ENCODE measurements at regions not wholly inside any gene's neighbourhood (a gene's known extent, or its start where the extent isn't known, plus 50 kb on each side); places are given as distances from the start of the nearest gene placed in this dataset.

DNA sequence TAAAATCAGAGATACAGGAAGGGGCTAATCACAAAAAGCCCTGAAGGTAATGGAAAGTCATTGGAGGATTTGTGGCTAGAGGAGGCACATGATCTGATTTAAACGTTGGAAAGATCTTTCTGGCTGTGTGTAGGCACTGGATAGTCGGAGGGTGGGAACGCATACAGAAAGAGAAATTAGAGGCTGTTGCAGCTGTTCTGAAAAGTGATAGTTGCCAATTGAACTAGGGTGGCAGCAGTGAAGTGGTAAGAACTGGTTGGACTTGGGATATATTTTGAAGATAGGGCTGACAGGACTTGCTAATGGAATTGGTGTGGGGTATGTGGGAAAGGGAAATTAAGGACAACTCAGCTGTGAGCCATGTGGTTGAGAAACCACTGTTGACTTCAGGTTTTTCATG lies 223.6 kb downstream of the OGFRL1 start:
- no peak overlapping the region for H3K4me2 ChIP-seq (ENCODE audit: insufficient read depth, low read length)
- no peaks in the 10 kb centered on the region for H4K20me1 ChIP-seq (ENCODE audit: insufficient read depth, low read length)
- no peak overlapping the region for H3K27ac ChIP-seq (ENCODE audit: low read depth, low read length)
- H3K36me3 ChIP-seq (ENCODE audit: insufficient read depth, low read length), result no peaks in the 10 kb centered on the region
- H3K79me2 ChIP-seq (ENCODE audit: insufficient read depth, low read length), result no peaks in the 10 kb centered on the region
- H2AFZ ChIP-seq (ENCODE audit: low read length), result peak overlapping the region; percentile 21
- no peak overlapping the region for H3K4me3 ChIP-seq (ENCODE audit: insufficient read depth, low read length)
- DNase-seq (ENCODE audit: insufficient read length, low spot score, missing footprints), result no peak
- no peaks in the 10 kb centered on the region for H3K27me3 ChIP-seq (ENCODE audit: insufficient read depth, low read length)
- no peak for TF ChIP-seq CTCF (IDR thresholded peaks at IDR 0.05; ENCODE audit: extremely low read depth, low read depth, low read length)
- H3K4me1 ChIP-seq (ENCODE audit: insufficient read depth, low read length), result peaks cover 7% of the 10 kb centered on the region
- no peaks in the 10 kb centered on the region for H3K9me3 ChIP-seq (ENCODE audit: low read depth, low read length)

DNA sequence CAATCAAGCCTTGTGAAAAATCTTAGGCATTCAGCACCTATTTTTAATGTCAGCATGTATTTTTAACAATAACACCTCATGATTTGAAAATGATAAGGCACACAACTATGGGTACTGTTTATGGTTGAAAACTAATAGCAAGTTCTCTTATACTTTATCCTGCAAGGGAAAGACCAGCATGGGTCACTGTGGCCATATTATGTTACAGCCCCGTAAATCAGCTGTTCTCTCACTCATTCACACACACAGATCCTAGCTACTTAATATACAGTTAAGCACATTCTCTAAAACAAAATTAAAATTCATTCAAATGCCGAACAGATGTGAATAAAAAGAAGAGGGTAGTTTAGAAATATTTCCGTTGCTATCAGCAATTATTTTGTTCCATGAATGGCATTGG lies 224.4 kb downstream of the OGFRL1 start:
- Histone ChIP-seq H3K4me1 (ENCODE audit: insufficient read depth, low read length) (peaks cover 7% of the 10 kb centered on the region), H3K9me3 (ENCODE audit: low read depth, low read length) (no peaks in the 10 kb centered on the region), H3K36me3 (ENCODE audit: insufficient read depth, low read length) (no peaks in the 10 kb centered on the region), H3K27ac (ENCODE audit: low read depth, low read length) (no peak overlapping the region), H3K79me2 (ENCODE audit: insufficient read depth, low read length) (no peaks in the 10 kb centered on the region), H3K27me3 (ENCODE audit: insufficient read depth, low read length) (no peaks in the 10 kb centered on the region), H3K4me3 (ENCODE audit: insufficient read depth, low read length) (no peak overlapping the region), H4K20me1 (ENCODE audit: insufficient read depth, low read length) (no peaks in the 10 kb centered on the region), H2AFZ (ENCODE audit: low read length) (peak overlapping the region; percentile 52), H3K4me2 (ENCODE audit: insufficient read depth, low read length) (no peak overlapping the region)
- no peak for DNase-seq (ENCODE audit: insufficient read length, low spot score, missing footprints)
- no peak for TF ChIP-seq CTCF (IDR thresholded peaks at IDR 0.05; ENCODE audit: extremely low read depth, low read depth, low read length)

- H2AFZ ChIP-seq (ENCODE audit: low read length), result no peak overlapping the region
- no peak for TF ChIP-seq CTCF (IDR thresholded peaks at IDR 0.05; ENCODE audit: extremely low read depth, low read depth, low read length)
- H4K20me1 ChIP-seq (ENCODE audit: insufficient read depth, low read length), result no peaks in the 10 kb centered on the region
- H3K27me3 ChIP-seq (ENCODE audit: insufficient read depth, low read length), result peaks cover 15% of the 10 kb centered on the region
- no peak for DNase-seq (ENCODE audit: insufficient read length, low spot score, missing footprints)
- H3K4me2 ChIP-seq (ENCODE audit: insufficient read depth, low read length), result no peak overlapping the region
- no peaks in the 10 kb centered on the region for H3K79me2 ChIP-seq (ENCODE audit: insufficient read depth, low read length)
- H3K4me3 ChIP-seq (ENCODE audit: insufficient read depth, low read length), result no peak overlapping the region
- H3K9me3 ChIP-seq (ENCODE audit: low read depth, low read length), result no peaks in the 10 kb centered on the region
- no peaks in the 10 kb centered on the region for H3K36me3 ChIP-seq (ENCODE audit: insufficient read depth, low read length)
- H3K4me1 ChIP-seq (ENCODE audit: insufficient read depth, low read length), result peaks cover 4% of the 10 kb centered on the region
- no peak overlapping the region for H3K27ac ChIP-seq (ENCODE audit: low read depth, low read length)
Observed at GRCh38 chr6:71523548-71523947, 234.9 kb downstream of the OGFRL1 start.

DNA sequence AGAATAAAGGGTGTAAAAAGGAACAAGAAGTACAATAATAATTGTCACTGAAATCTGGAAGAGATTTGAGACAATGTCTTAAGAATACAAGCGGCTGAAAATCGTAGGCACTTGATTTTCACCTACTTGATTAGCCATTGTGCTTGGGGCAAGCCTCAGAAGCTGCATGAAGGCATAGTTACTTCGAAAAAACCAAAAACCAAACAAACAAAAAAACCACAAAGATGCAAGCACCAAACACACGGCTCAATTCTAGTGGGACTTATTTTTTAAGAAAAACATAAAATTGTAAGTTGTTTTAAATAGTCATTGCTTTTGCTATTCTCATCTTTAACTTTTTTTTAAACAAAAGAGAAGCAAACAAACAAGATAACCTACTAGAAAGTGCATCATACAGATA lies 235.6 kb downstream of the OGFRL1 start:
- no peaks in the 10 kb centered on the region for H4K20me1 ChIP-seq (ENCODE audit: insufficient read depth, low read length)
- H3K79me2 ChIP-seq (ENCODE audit: insufficient read depth, low read length), result no peaks in the 10 kb centered on the region
- no peak overlapping the region for H3K4me3 ChIP-seq (ENCODE audit: insufficient read depth, low read length)
- H3K36me3 ChIP-seq (ENCODE audit: insufficient read depth, low read length), result no peaks in the 10 kb centered on the region
- no peak overlapping the region for H3K27ac ChIP-seq (ENCODE audit: low read depth, low read length)
- H2AFZ ChIP-seq (ENCODE audit: low read length), result no peak overlapping the region
- no peaks in the 10 kb centered on the region for H3K9me3 ChIP-seq (ENCODE audit: low read depth, low read length)
- H3K27me3 ChIP-seq (ENCODE audit: insufficient read depth, low read length), result peaks cover 15% of the 10 kb centered on the region
- no peak for DNase-seq (ENCODE audit: insufficient read length, low spot score, missing footprints)
- no peak overlapping the region for H3K4me2 ChIP-seq (ENCODE audit: insufficient read depth, low read length)
- no peak for TF ChIP-seq CTCF (IDR thresholded peaks at IDR 0.05; ENCODE audit: extremely low read depth, low read depth, low read length)
- peaks cover 4% of the 10 kb centered on the region for H3K4me1 ChIP-seq (ENCODE audit: insufficient read depth, low read length)
